GM19467 (cell line): ENCODE measurements at regions not wholly inside any gene's neighbourhood (a gene's known extent, or its start where the extent isn't known, plus 50 kb on each side); places are given as distances from the start of the nearest gene placed in this dataset.
"Not testable (repeated sequence)": the region's sequence is repeated elsewhere in the genome, so short reads cannot be mapped to it uniquely, and the experiment has no call there.

Experiments used
- ATAC-seq: cut with Tn5 transposase; IDR thresholded peaks from one replicate; pipeline ENCODE4 v1.9.1; 2021; ENCODE audit warnings: mild to moderate bottlenecking, moderate library complexity; ENCODE audit not compliant: unreplicated experiment

- no peak for ATAC-seq
Observed at GRCh38 chr5:166281433-166281832, 2010.0 kb upstream of the WWC1 start.

- no peak for ATAC-seq
Observed at GRCh38 chr5:166282939-166283338, 2008.5 kb upstream of the WWC1 start.

- ATAC-seq, result no peak
Observed at GRCh38 chr5:166285361-166285760, 2006.1 kb upstream of the WWC1 start.

DNA sequence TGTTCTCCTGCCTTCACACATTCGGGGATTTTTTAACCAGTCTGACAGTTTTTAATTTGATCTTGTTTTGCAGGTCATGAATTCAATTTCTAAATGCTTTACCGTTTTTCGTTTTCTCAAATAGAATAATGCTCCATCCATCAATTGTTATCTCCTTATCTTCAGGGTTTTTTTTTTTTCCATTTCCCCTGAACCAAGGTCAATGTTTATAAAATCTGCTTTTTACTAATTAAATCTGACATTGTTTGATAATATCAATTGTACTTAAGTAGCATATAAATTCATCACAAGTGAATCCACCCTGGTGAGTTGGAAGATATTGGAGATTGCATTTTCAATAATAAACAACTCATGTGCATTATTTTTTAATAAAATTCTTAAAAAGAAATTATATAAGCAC is 2004.6 kb upstream of the WWC1 start:
- no peak for ATAC-seq

DNA sequence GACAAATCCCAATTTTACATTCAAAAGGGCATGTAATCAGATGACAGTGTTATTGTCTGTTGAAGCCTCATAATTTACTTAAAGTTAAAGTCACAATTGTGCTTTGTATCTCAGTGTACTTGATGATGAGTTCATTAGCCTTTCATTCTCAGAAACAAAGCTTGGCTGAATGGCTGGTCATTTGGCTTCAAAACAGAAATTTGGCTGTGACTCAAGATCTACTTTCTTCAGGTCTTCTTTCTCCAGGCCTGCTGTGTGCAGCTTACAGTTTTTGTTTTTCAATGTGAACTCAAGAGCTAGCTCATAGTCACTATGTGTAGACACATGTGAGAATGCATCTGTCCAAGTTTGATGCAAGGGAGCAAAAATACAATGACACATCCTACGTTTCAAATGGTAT is 2003.6 kb upstream of the WWC1 start:
- no peak for ATAC-seq

DNA sequence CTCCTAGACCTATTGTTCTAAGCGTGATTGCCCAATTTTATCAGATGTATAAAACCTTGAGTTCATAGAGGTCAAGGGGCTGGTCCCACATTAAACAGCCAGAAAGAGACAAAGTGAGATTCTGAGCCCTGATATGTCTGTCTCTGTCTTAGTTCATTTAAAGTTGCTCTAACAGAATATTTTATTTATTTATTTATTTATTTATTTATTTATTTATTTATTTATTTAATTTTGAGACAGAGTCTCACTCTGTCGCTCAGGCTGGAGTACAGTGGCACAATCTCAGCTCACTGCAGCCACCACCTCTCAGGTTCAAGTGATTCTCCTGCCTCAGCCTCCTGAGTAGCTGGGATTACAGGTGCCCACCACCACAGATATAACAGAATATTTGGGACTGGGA is 1999.6 kb upstream of the WWC1 start:
- not testable (repeated sequence) for ATAC-seq

DNA sequence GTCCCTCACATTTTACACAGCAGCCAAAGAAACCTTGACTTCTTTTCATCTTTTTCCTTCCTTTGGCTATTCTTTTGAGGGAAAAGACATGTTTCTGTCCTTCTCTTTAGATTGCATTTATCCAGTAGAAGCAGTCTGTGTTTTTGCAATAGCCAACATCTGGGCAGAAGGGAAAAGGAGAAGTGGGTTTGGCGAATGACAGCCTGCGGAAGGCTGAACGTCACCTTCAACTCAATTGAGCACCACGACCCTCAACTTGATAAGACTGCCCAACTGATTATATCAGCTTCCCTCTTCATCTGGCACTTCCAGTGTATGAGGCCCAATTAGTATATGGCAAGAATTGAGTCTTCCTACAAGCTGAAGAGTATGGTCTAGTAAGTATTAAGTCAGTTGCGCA is 1997.6 kb upstream of the WWC1 start:
- no peak for ATAC-seq

GRCh38 chr5:166302166-166302565 is 1989.3 kb upstream of the WWC1 start:
- no peak for ATAC-seq

- no peak for ATAC-seq
Observed at GRCh38 chr5:166317425-166317824, 1974.0 kb upstream of the WWC1 start.

DNA sequence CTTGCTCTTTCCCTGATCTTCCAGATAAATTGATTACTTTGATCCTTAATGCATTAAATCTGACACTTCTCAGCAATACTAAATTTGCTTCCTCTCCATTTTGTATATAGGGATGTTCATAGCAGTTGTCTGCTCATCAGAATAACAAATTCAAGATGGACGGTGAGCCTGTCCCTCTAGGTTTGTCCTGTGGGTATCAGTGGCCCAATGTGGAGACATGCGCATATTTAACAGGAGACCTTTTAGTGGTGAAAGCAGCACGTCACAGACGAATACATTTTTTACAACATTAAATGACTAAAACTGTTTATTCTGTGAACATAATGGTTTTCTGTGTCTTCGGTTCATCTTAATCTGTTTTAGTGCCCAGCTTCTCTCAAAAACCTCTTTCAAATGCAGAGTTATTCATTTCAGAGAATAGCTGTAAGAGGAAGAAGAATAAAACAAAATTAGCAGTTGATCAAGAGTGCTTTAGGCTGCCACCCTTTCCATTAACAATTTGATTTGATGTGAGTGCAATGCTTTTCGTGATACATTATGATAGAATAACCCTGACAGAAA is 1970.4 kb upstream of the WWC1 start:
- ATAC-seq, result no peak

GRCh38 chr5:166324372-166324771 is 1967.1 kb upstream of the WWC1 start:
- ATAC-seq, result no peak

- ATAC-seq, result no peak
Observed at GRCh38 chr5:166329149-166329800, 1962.2 kb upstream of the WWC1 start.

GRCh38 chr5:166330036-166330435 is 1961.4 kb upstream of the WWC1 start:
- no peak for ATAC-seq

DNA sequence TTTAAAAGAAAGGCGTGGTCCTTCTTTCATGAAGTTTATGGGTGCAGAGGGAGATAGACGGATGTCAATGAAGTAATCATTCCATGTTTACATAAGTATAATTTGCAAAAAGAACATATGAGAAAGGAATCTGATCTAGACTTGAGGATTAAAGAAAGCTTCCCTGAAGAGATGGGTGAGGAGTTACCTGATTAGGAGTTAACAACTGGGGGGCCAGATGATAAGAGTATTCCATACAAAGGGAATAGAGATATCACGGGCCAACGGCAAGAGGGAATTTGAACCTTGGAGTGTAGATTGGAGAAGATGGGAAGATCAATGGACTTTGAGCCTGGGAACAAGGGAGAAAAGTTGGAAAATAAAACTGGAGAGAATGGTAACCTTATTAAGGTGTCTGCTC is 1959.9 kb upstream of the WWC1 start:
- no peak for ATAC-seq

DNA sequence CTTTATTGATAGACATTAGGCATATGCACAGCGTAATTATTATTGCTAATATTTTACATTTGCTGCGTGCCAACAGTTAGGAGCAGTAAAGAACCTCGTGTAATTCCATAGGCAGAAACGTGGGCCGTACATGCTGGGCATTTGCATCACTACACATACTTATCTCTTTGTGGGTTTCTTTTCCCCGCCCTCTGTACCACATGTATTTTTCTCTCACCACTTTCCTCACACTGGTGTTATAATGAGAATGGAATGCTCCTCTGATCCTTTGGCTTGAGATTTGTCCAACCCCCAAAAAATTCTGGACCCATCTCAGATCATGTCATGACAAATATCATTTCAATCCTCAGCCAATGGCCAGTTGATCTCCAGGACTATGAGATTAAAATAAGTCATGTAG is 1952.6 kb upstream of the WWC1 start:
- ATAC-seq, result no peak

DNA sequence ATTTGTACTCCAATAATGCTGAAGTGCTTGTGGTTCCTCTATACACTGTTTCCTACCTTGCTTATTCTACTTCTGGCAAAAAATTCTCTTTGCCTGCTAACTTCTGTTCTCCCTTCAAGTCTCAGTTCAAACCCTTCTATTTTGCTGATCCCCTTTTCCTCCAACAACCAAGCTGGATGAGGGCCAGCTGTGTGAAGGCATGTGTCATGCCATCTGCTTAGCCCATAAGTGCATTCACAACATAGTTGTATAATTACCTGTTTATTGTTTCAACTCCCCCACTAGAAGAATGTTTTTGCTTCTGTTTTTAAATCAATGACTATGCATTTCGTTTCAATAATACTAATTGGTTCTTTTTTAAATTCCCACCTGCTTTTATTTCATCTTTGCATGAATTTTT is 1951.4 kb upstream of the WWC1 start:
- no peak for ATAC-seq

- ATAC-seq, result no peak
Observed at GRCh38 chr5:166341740-166342337, 1949.6 kb upstream of the WWC1 start.

GRCh38 chr5:166342402-166342801 is 1949.0 kb upstream of the WWC1 start:
- ATAC-seq, result no peak

- ATAC-seq, result no peak
Observed at GRCh38 chr5:166346726-166347374, 1944.6 kb upstream of the WWC1 start.

DNA sequence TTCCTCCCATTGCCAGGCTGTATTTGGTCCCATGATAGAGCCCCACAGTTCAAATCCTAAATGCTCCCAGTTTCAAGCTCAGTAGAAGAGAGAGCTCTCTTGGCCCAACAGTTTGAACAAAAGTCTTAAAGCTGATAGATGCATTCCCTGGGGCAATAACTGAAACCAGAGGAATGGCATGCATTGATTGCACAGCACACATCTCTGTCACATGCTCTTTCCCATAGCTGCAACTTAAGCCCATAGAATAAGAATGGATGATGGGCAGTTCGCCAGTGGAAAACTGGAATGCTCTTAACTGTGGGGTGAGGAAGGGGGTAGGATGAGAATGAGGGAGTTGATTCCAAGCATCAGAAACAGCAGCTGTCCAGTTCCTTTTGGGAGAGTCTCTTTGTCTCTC is 1942.4 kb upstream of the WWC1 start:
- ATAC-seq, result no peak

GRCh38 chr5:166353580-166353979 is 1937.9 kb upstream of the WWC1 start:
- no peak for ATAC-seq

- no peak for ATAC-seq
Observed at GRCh38 chr5:166354332-166354731, 1937.1 kb upstream of the WWC1 start.
